HG02870 (cell line): ENCODE measurements at regions not wholly inside any gene's neighbourhood (a gene's known extent, or its start where the extent isn't known, plus 50 kb on each side); places are given as distances from the start of the nearest gene placed in this dataset.

ENCODE experiments used
- ATAC-seq: cut with Tn5 transposase; IDR thresholded peaks from one replicate; pipeline ENCODE4 v1.9.1; 2021; ENCODE audit warnings: mild to moderate bottlenecking, moderate library complexity; ENCODE audit not compliant: unreplicated experiment

- no peak for ATAC-seq
Observed at GRCh38 chr10:25661632-25662031, 272.4 kb upstream of the MYO3A start.

- no peak for ATAC-seq
Observed at GRCh38 chr10:25666276-25666675, 267.8 kb upstream of the MYO3A start.

- ATAC-seq, result no peak
Observed at GRCh38 chr10:25675204-25675603, 258.8 kb upstream of the MYO3A start.

GRCh38 chr10:25675615-25676014 is 258.4 kb upstream of the MYO3A start:
- no peak for ATAC-seq

- ATAC-seq, result no peak
Observed at GRCh38 chr10:25678220-25678619, 255.8 kb upstream of the MYO3A start.

GRCh38 chr10:25678666-25679065 is 255.4 kb upstream of the MYO3A start:
- ATAC-seq, result no peak

GRCh38 chr10:25682203-25682851 is 251.7 kb upstream of the MYO3A start:
- no peak for ATAC-seq

GRCh38 chr10:25683344-25683743 is 250.7 kb upstream of the MYO3A start:
- ATAC-seq, result no peak

- ATAC-seq, result no peak
Observed at GRCh38 chr10:25687521-25687920, 246.5 kb upstream of the MYO3A start.

- ATAC-seq, result no peak
Observed at GRCh38 chr10:25689346-25690100, 244.5 kb upstream of the MYO3A start.

GRCh38 chr10:25692761-25693160 is 241.3 kb upstream of the MYO3A start:
- ATAC-seq, result no peak

- ATAC-seq, result no peak
Observed at GRCh38 chr10:25694206-25694933, 239.7 kb upstream of the MYO3A start.

GRCh38 chr10:25694971-25695370 is 239.1 kb upstream of the MYO3A start:
- no peak for ATAC-seq

GRCh38 chr10:25695586-25695985 is 238.4 kb upstream of the MYO3A start:
- no peak for ATAC-seq

GRCh38 chr10:25696013-25696708 is 237.9 kb upstream of the MYO3A start:
- ATAC-seq, result no peak

- ATAC-seq, result no peak
Observed at GRCh38 chr10:25697412-25697811, 236.6 kb upstream of the MYO3A start.

GRCh38 chr10:25698638-25699037 is 235.4 kb upstream of the MYO3A start:
- ATAC-seq, result no peak

GRCh38 chr10:25699631-25700030 is 234.4 kb upstream of the MYO3A start:
- ATAC-seq, result no peak

GRCh38 chr10:25701652-25702051 is 232.4 kb upstream of the MYO3A start:
- no peak for ATAC-seq

GRCh38 chr10:25704622-25705021 is 229.4 kb upstream of the MYO3A start:
- no peak for ATAC-seq

GRCh38 chr10:25707572-25707971 is 226.5 kb upstream of the MYO3A start:
- ATAC-seq, result no peak
